Globus pallidus (tissue), 1 donor: ENCODE measurements at regions not wholly inside any gene's neighbourhood (a gene's known extent, or its start where the extent isn't known, plus 50 kb on each side); places are given as distances from the start of the nearest gene placed in this dataset.
A peak's percentile ranks its signal among the peaks of the same experiment; 100 is the strongest.
"Not testable (repeated sequence)": the region's sequence is repeated elsewhere in the genome, so short reads cannot be mapped to it uniquely, and the experiment has no call there.

Source experiments
- DNase-seq: peaks from one replicate; pipeline ENCODE4 v3.0.0-alpha.2; 2015; ENCODE audit warnings: low spot score

GRCh38 chr5:162209005-162209605 lies 141.5 kb downstream of the GABRG2 start:
- DNase-seq, result peak; percentile 33

DNA sequence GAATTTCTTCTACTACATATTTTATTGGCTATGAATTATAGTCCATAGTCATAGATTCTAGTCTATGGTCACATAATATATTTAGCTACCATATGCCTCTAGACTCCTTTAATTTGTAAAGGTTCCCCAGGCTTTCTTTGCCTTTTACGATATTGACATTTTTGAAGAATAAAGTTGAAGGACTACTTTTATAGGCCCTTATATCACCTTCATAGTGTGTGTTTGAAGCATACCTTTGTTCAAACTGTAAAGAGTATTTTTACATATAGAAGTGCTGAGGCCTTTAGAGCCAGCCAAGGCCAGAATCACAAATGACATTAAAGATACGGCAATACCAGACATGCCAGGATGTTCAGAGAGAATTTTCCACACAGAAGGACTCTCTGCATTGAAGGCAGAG lies 147.0 kb downstream of the GABRG2 start:
- no peak for DNase-seq

GRCh38 chr5:162217037-162217436 lies 149.5 kb downstream of the GABRG2 start:
- DNase-seq, result no peak

- no peak for DNase-seq
Observed at GRCh38 chr5:162221910-162222309, 154.3 kb downstream of the GABRG2 start.

GRCh38 chr5:162227075-162227474 lies 159.5 kb downstream of the GABRG2 start:
- DNase-seq, result no peak

GRCh38 chr5:162230348-162230747 lies 162.8 kb downstream of the GABRG2 start:
- DNase-seq, result no peak

DNA sequence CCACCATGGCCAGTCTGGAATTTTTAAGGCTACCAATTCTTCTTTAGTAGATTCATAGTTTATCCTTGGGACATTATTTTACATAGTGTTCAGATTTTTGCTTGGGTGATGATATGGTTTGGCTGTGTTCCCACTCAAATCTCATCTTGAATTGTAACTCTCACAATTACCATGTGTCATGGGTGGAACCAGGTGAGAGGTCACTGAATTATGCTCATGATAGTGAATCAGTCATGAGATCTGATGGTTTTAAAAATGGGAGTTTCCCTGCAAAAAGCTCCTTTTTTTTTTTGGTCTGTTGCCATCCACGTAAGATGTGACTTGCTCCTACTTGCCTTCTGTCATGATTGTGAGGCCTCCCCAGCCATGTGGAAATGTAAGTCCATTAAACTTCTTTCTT lies 163.9 kb downstream of the GABRG2 start:
- DNase-seq, result no peak

DNA sequence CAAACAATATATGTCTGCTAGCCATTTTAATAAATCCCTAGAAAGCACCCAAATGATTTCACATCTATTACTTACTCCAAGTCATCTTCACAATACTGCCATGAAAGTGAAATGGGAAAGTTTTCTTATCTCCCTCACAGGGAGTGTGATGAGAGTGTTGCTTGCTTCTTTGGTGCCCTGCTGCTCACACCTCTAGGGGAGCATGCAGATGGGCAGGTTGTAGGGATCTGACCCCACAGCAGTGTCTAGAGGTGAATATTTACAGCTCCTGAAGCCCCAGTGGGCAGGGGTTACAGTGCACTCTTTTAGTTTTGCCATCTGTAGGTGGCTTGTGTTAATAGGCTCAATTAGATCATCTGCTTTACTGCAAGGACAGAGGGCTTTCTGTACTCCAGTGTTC lies 173.2 kb downstream of the GABRG2 start:
- no peak for DNase-seq

GRCh38 chr5:162242416-162242815 lies 174.8 kb downstream of the GABRG2 start:
- DNase-seq, result no peak

- no peak for DNase-seq
Observed at GRCh38 chr5:162243651-162244050, 176.1 kb downstream of the GABRG2 start.

DNA sequence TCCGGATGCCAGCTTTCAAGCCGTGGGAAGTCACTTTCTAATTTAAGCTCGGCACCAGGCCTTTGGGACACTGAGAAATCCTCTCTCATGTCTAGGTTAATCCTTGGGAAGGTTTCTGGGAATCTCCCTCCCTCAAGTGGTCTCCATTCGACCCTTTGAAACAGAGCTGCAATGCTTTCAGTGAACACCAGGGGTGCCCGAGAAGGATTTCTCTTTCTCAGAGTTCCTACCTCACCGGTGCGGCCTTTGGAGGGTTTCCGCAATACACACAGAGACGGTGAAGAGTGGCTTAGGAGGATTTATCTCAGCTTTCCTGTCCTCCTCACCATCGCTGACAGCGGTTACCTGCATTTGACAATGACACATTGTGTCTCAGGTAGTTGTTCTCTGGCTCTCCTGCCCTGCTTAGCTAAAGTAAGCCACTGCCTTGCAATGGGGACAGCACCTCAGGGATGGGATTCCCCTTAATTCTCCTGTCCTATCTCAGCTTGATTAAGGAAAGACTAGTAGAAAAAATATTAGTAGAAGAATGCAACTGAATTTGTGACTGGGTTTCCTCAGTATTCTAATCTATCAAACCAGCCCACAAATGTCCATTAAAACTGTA lies 180.6 kb downstream of the GABRG2 start:
- DNase-seq, result no peak

GRCh38 chr5:162256711-162257110 lies 189.1 kb downstream of the GABRG2 start:
- no peak for DNase-seq

DNA sequence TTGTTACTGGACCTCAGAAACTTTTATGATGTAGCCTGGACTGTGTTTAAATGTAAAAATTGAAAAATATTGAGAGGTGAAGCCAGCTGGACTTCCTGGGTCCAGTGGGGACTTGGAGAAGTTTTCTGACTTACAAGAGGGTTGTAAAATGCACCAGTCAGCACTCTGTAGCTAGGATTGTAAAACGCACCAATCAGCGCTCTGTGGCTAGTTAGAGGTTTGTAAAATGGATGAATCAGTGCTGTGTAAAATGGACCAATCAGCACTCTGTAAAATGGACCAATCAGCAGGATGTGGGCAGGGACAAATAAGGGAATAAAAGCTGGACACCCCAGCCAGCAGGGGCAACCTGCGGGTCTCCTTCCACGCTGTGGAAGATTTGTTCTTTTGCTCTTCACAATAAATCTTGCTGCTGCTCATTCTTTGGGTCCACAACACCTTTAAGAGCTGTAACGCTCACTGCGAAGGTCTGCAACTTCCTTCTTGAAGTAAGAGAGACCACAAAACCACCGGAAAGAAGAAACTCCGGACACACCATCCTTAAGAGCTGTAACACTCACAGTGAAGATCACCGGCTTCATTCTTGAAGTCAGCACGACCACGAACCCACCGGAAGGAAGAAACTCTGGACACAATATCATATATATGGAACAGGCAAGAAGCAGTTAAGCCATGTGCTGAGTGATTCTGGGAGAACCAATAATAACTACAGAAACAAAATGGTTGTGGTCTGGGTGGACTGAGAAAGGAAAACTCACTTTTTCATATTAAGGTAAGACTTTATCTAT lies 201.3 kb downstream of the GABRG2 start:
- DNase-seq, result no peak

GRCh38 chr5:162272417-162272816 lies 204.8 kb downstream of the GABRG2 start:
- DNase-seq, result no peak

GRCh38 chr5:162274679-162275078 lies 207.1 kb downstream of the GABRG2 start:
- peak; percentile 34 for DNase-seq

DNA sequence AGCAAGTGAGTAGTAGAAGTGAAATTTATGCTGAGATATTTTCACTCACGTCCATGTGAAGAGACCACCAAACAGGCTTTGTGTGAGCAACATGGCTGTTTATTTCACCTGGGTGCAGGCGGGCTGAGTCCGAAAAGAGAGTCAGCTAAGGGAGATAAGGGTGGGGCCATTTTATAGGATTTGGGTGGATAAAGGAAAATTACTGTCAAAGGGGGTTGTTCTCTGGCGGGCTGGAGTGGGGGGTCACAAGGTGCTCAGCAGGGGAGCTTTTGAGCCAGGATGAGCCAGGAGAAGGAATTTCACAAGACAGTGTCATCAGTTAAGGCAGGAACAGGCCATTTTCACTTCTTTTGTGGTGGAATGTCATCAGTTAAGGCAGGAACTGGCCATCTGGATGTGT lies 207.8 kb downstream of the GABRG2 start:
- DNase-seq, result not testable (repeated sequence)

DNA sequence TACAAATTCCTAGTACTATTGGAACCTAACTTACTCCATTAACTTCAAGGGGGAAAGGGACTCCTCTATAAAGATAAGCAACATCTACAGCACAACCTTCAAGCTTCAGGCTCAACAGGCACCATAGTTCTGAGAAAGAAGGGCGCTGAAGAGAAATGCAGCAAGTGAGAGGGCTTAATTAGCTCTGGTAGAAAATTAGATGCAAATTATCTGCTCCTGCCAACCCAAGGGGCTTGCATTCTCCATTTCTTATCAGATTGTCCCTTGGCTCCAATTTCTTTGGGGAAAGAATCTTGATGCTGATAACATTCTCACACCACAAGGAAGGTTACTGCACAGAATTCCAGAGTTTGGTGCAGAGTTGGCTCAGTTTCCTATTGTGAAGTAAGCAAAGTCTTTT lies 214.6 kb downstream of the GABRG2 start:
- no peak for DNase-seq

GRCh38 chr5:162283609-162284008 lies 216.0 kb downstream of the GABRG2 start:
- no peak for DNase-seq

DNA sequence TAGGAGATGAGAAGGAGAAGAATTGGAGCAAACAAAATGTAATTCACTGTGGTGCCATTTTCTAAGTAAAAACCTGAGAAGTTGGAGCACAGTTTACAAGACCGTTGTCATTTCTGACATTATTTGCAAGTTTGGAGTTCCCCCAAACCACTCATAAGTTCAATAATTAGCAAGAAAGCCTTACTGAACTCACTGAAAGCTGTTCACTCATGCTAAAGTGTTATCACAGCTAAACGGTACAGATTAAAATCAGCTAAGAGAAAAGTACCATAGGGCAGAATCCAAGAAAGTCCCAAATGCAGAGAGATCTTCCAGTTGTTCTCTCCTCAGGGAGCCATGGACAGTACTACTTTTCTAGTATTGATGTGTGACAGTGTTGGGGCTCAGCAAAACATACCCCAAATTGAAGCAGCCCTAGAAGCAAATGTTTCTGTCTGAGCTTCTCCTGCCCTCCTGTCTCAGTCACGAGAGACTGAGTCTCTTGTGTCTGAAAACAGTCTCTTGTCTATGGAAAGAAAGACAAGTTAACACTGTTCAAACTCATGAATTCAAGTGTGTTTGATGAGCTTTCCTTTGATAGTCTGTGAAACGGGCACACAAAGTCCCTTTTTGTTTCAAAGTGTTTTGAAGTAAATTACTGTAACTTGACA lies 221.2 kb downstream of the GABRG2 start:
- DNase-seq, result no peak

- no peak for DNase-seq
Observed at GRCh38 chr5:162289489-162289888, 221.9 kb downstream of the GABRG2 start.

- DNase-seq, result no peak
Observed at GRCh38 chr5:162299793-162300192, 232.2 kb downstream of the GABRG2 start.

- DNase-seq, result no peak
Observed at GRCh38 chr5:162301356-162301755, 233.8 kb downstream of the GABRG2 start.

DNA sequence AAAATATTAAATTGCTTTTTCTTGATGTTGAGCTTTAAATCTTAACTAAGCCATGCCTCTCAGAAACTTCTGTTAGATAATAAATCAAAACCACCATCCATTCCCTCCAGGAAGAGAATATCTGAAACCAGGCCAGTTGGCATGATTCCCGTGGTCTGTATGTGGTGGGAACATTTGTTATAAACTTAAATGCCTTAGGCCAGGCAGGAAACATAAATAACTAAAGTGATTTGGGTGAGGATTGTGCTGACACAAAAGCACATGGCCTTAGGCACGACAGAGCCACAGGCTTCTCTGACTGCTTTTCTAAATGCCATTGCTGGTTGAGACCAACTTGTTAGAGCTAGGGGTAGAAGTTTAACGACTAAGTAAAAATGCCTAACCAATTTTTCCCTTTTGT lies 255.9 kb downstream of the GABRG2 start:
- DNase-seq, result no peak
